ENCODE measurements at regions not wholly inside any gene's neighbourhood (a gene's known extent, or its start where the extent isn't known, plus 50 kb on each side); places are given as distances from the start of the nearest gene placed in this dataset.

DNA sequence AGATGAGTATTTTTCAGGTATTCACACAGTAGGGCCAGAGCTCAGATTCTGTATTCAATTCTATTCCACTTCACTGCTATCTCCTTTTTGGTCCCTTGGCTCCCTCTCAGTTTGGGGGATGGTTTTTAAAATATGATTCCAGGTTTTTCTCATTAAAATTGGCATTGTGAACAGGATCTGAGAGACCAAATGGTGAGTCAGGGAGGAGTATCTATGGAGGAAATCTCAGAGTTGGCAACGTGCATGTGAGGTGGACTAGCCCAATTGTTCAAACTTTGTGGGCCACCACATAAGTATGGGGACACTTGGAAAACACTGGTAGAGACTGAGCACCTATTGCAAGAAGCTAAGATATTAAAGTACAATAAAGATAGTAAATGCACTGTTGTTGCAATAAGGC is 53.9 kb upstream of the TTC14 start:
- Mint-ChIP-seq H3K27me3 (peaks cover 5% of the 10 kb centered on the region), H3K4me3 (no peak overlapping the region), H3K4me1 (no peaks in the 10 kb centered on the region), H3K27ac (no peak overlapping the region), H3K9me3 (peaks cover 0 to 3% (median 0%) of the 10 kb centered on the region in 7 donors), H3K36me3 (no peaks in the 10 kb centered on the region)
- Histone ChIP-seq H3K9me3 (ENCODE audit: control insufficient read depth in 2 of 2, low read length in 2 of 2) (no peaks in the 10 kb centered on the region), H3K27me3 (ENCODE audit: control insufficient read depth, insufficient read depth, low read length) (no peaks in the 10 kb centered on the region), H3K27ac (ENCODE audit: insufficient read depth, low read length, poor library complexity, severe bottlenecking) (no peak overlapping the region), H3K4me1 (ENCODE audit: control insufficient read depth, insufficient read depth, low read length, poor library complexity, severe bottlenecking) (no peaks in the 10 kb centered on the region), H3K4me3 (ENCODE audit: low read depth, low read length) (no peak overlapping the region), H3K36me3 (ENCODE audit: control insufficient read depth, insufficient read depth, low read length) (no peaks in the 10 kb centered on the region)
- no peak for DNase-seq
- ATAC-seq (ENCODE audit: low read depth in 2 of 2) = no peak
